ENCODE measurements at regions not wholly inside any gene's neighbourhood (a gene's known extent, or its start where the extent isn't known, plus 50 kb on each side); places are given as distances from the start of the nearest gene placed in this dataset.
"Not testable (repeated sequence)": the region's sequence is repeated elsewhere in the genome, so short reads cannot be mapped to it uniquely, and the experiment has no call there.

DNA sequence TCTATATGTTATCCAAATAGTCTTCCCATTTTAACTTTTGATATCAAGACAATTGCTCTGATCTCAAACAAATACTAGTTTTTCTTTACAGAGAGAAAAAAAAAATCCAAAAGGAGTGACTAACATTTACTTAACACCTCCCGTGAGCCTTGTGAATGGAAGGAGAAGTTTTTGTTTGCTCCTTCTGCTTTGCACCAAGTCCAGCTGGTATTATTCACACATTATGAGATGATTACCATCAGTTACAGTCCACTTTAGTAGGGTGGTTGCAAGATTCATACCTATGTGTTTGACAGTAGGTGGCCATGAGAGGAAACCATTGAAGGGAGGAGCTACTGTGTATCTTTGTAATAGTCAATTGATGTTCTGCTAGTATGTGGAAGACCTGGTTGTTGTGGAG is 443.4 kb upstream of the ZP4 start:
- no peak for DNase-seq

DNA sequence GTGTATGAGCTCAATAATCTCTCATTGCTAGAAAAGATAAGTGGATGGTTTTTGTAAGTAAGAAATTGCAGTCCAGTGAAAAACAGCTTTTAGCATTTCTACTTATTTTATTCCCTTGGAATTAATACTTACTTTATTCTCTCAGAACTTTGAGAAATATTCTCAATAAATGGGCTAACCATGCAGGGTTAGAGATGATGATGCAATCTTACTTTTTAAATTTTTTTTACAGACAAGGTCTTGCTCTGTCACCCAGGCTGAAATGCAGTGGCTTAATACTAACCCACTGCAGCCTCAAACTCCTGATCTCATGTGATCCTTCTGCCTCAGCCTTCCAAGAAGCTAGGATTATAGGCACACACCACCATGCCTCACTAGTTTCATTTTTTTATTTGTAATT is 440.8 kb upstream of the ZP4 start:
- DNase-seq, result no peak

DNA sequence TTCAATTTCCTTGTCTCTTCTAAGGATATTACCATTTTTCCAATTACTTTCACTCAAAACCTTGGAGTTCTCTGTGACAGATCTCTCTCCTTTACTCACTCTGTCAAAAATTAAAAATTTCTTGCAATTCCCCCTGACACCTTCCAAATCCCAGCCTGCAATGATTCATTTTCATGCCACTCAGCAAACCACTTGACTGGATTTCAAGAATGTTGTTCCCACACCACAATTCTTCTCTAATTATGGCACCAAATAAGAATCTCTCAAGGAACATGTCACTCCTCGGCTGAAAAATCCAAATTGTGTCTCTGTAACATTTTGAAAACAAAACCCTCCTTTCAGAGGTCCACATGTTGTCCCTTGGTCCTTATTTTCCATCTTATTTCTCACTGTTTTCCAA is 438.9 kb upstream of the ZP4 start:
- DNase-seq, result no peak

DNA sequence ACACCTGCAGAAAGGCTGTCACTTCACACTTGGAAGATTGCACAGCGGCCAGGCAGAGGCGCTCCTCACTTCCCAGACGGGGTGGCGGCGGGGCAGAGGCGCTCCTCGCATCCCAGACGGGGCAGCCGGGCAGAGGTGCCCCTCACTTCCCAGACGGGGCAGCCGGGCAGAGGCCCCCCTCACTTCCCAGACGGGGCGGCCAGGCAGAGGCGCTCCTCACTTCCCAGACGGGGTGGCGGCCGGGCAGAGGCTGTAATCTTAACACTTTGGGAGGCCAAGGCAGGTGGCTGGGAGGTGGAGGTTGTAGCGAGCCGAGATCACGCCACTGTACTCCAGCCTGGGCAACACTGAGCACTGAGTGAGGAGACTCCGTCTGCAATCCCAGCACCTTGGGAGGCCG is 436.3 kb upstream of the ZP4 start:
- DNase-seq, result not testable (repeated sequence)

DNA sequence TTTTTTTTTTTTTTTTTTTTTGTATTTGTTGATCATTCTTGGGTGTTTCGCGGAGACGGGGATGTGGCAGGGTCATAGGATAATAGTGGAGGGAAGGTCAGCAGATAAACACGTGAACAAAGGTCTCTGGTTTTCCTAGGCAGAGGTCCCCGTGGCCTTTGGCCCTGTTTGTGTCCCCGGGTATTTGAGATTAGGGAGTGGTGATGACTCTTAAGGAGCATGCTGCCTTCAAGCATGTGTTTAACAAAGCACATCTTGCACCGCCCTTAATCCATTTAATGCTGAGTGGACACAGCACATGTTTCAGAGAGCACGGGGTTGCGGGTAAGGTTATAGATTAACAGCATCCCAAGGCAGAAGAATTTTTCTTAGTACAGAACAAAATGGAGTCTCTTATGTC is 435.8 kb upstream of the ZP4 start:
- DNase-seq, result not testable (repeated sequence)

DNA sequence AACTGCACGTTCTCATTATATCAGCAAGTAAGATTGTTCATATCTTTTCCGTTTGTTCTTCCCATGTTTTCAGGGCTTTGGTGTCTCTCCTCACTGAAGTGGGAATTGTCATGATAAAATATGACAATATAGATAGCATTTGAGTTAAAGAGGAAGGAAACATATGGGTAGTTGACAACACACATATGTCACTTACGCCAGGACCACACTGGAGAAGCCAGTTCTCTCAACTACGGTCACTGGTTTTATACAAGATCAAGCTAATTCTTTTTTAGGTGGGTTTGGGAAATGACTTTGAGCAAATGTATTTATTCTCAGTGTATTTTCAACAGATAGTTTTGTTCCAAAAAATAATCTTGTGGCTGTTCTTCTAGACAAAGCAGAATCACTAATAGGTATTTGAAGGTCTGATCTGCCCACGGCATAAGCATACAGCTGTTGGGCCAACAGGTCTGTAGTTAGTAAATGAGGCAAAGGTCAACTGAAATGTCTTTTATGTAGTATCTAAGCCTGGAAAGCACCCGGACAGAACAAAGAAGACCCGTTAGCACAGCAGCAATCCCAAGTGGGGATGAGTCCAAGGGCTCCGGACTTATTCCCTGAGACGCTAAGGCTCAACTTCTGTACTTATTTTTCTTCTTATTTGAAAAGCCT is 433.6 kb upstream of the ZP4 start:
- DNase-seq, result no peak

DNA sequence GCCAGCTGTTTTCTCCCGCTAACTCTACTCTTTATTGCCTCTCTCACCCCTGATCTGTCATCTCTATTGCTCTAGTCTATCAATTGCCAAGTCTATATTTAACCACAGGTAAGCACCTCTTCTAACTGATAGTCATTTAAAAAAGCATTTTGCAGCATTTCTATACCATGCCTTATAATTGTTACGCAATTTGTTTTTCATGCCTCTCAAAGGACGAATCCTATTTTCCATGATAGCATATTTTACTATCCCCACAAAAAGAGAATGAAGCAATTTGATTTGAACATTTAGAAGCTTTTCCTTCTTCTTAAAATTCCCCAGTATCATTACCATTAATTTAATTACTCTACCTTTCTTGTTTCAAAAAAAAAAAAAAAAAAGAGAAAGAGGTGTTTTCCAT is 432.8 kb upstream of the ZP4 start:
- no peak for DNase-seq

DNA sequence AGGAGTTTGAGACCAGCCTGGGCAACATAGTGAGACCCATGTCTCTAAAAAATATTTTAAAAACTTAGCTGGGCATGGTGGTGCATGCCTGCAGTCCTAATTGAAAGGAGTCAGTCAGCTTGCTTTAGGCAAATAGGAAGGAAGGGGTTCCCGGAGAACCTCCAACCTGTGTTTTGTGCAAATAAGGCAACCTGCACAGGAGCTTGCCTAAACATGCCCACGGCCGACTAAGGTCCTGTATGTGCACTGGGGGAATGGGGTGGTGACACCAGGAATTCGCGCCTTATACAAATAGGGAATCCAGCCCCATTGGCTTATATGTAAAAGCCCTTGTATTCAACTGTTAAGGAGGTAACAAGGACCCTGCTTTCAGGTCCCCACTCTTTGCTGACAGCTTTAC is 429.2 kb upstream of the ZP4 start:
- DNase-seq, result no peak

DNA sequence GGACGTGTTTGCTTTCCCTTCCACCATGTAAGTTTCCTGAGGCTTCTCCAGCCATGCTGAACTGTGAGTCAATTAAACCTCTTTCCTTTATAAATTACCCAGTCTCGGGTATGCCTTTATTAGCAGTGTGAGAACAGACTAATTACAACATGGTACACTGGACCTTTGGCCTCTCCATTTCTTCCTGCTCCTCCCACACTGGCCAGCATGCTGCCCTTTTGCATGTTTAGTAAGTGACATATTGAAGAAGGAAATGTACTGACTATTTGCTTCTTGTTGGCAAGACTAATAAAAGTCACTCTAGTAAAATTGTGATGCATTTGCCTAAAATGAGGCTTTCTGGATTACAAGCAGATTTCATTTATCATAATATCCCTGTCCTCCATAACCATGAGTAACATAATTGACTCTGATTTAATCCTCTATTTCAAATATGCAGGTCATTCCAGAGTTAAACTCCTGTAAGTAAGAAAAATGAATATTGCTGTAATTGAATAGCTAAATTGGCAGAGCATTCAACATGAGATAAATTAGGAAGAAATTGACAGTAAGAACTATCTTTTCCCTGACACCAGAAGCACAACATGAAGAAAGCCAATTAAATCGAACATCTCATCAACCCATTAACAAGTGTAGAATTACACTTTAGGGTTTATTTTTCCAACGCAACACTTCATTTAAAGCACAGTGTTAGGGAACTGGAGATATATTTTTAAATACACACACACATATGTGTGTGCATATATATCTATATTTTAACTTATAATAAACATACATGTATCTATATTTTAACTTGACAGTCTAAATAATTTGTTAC is 427.8 kb upstream of the ZP4 start:
- DNase-seq, result no peak

DNA sequence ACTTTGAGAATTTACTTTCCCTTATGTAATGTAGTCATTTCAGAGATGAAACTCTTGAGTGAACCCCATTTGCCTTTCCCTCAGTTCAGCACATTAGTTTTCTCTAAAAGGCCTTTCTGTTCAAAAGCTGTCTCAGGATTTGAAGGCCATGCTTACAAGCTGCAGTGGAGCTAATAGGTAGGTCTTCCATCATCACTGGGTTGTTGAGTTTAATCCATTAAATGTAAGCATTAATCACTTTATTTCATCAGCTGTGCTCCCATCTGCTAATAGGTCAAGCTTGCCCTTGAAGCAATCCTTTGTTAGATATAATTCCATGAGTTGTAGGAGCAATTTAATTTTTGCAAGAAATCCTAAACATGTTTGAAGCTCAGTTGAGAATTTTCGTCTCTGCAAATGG is 422.2 kb upstream of the ZP4 start:
- no peak for DNase-seq

DNA sequence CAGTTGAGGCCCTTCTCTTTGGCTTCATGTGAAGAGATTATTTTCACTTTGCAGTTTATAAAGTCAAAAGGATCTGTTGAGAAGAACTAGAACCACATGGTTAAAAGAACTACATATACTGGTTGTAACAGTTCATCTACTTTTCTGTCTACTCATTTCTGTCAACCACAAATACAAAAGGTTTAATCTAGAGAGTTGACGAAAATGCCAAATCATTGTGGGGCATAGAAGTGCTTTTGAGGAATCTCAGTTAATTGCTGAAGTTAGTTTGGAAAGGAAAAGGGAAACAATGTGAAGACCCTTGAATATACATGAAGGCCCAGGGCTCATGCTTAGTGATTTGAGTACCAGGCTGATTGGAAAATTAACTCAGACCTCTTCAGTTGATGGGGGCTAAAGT is 415.7 kb upstream of the ZP4 start:
- no peak for DNase-seq

DNA sequence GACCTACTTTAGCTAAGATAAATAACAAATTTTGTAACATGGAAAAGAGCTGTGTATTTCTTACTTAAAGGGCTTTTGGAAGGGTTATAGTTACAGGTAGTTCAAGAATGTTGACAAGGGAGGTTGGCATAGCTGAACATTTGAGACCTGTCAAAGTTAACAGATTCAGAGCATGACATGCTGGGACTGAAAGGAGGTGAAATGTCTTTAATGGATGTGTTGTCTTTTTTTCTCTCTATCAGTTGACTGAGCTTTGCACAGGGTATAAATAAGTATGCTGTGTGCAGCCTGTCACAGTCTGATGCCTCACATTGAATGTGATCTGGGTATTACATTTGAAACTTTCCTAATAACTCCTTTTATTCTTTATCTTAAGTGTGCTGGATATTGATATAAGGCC is 411.9 kb upstream of the ZP4 start:
- no peak for DNase-seq

DNA sequence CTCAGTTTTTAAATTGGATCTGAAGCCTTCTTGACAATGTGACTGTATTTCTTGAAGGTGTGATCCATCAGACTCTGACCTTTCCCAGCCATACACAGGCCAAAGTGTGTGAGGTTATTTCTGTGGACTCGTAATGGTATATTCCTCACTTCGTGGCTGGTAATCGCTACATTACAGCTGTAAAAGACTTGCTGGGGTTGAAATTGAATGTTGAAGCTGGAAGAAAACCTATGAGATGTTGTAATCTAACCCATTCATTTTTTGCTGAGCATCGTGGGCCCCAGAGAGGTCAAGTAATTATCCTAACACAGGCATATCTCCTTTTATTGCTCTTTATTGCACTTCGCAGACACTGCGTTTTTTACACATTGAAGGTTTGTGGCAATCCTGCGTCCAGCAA is 405.6 kb upstream of the ZP4 start:
- DNase-seq, result no peak

DNA sequence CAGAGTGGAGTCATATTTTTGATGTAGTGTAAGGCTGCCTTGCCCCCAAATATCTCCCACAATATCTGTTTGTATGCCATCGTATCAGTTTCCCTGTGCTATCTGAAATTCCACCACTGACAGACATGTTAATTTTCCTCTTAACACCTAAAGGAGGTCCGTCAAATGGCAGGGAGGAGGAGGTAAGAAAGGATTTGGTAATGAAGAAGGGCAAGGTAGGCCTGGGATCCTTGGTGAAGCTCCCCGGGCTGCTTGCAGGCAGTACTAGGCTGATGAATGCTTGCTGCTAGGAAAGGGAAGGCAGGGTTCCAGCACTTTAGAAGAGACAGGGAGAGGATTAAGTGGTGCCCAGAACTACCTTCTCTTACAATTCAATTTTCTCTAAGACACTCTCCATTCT is 402.4 kb upstream of the ZP4 start:
- DNase-seq, result no peak

DNA sequence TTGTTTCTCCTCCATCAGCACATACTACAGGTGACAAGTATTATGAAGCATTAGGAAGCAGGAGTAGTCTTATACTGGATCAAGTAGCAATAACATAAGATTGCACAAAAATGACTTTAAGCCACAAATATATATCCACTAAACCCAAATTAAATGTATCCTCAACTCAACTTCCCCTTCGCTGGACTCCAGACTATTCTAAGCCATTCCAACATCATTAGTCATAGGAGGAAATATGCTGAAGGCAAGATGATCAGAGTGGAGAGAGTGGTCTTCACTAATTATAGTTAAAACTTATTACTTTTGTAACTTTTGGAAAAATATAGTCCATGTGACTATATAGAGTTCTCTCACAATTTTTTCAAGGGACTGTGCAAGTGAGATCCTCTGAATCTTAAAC is 390.7 kb upstream of the ZP4 start:
- DNase-seq, result no peak

DNA sequence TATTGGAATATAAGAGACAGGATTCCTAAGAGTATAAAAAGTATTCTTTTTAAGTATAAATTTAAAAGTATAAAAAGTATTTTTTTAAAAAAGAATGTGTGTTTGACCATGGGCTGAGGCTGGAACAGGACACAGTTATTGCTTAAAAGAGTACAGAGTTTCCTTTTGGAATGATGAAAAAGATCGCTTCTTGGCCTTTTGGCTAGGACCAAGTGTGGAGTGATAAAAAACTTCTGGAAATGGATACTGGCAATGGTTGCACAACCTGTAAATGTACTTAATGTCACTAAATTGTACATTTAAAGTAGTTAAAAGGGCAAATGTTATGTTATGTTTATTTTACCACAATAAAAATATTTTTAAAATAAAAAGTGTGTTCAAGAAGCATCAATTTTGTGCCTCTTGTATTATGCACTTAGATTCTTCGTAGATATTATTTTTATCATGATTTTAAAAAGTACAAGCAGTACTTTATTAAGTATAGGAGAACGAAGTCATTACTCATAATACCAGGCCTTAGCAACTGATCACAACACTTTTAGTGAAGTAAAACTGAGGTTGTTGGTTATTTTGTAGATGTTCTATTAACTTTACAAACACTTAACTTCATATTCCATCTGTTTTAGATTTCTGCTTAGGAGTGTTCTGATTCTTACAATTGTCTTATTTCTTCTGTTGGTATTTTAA is 389.1 kb upstream of the ZP4 start:
- DNase-seq, result no peak

DNA sequence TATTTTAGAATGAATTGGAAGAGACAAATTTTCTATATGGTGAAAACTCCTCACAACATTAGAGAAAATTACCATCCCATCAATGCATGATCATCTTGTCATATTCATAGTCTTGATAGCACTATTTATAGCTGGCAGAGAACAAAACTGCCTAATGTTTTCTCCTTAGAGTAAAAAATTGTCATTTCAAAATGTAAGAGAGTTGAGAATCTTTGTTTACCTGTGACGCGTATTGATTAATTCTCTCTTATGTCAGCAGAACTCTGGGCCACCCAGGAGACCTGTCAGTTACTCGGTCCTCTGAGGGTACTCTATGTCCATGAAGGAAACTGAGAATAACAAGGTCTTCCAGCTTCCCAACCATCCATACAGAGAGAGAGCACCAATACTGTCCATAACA is 381.4 kb upstream of the ZP4 start:
- no peak for DNase-seq

DNA sequence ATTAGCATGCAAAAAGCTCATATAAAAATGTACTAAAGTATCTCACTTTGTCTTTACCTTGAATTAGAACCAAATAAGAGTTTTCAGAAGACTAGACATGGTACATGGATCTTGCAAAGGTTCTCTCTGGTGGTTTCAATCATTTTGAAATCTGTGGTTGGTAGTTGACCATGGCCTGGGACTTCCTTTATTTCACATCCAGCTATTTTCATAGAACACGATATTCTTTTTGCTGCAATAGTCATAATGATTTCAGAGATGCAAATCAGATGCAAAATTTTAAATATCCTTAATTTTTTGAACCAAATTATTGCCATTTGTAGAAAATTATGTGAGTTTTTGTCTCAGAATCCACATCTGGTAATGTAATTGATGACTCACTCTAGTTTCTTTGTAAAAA is 375.1 kb upstream of the ZP4 start:
- no peak for DNase-seq

DNA sequence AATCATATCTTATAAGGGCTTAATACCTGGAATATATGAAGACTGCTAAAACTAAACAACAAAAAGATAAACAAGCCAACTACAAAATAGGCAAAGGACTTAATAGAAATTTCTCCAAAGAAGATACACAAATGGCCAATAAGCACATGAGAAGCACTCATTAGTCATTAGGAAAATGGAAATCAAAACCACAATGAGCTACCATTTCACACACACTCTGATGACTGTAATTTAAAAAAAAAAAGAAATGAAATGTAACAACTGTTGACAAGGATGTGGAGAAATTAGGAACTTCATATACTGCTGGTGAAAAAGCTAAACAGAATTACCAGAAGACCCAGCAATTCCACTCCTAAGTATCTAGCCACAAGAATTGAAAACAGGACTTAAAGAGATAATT is 374.2 kb upstream of the ZP4 start:
- DNase-seq, result no peak

DNA sequence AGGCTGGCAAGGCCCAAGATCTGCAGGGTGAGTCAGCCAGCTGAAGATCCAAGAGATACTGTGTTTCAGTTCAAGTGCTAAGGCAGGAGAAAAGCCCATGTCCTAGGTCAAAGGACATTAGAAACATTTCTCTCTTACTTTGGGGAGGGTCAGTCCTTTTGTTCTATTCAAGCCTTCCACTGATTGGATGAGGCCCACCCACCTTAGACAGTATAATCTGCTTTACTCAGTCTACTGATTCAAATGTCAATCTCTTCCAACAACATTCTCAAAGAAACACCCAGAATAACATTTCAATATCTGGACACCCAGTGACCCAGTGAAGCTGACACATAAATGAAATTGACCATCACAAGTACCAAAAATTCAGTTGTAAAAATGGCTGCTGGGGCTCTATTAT is 367.8 kb upstream of the ZP4 start:
- DNase-seq, result no peak

DNA sequence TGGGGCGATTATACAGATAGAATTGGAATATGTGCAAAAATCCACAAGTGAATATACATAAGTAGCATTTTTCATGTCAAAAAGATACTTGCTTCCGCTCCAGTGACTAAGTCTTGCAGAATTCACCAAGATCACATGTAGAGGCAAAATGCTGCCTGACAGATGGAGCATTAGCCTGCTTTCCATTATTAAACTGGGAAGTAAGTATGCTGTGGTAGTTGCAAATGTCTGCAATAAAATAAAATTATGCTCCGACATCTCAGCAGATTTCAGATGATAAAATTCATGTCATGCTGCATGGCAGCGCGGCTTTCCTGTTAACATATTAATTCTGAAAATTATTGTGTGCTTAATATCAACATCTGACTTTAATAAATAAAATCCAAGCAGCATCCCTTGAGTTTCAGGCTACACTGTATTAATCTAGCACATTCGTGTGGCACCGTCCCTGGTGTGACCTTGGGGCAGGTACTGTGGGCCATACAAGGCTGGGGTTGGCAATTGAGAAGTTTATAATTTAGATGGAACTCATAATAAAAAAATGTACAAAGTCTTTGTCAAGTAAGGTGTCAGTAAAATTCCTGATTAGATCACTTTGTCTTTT is 366.4 kb upstream of the ZP4 start:
- no peak for DNase-seq

DNA sequence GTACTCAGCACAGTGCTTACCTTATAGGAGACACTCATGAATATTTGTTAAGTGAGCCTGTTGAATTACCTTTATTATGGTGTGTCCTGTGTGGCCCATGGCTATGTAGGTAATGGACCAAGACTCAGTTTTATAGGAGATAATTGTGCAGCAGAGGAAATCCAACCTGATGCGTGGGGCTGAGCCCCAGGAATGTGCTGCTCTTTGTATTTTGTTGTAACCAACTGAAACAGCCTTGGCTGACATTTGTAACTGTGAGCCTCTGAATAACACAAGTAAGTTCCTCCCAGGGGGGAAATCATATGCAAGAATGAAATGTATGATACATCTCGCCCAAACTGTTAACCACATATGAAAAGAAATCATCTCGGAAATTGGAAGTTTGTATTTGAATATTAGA is 364.2 kb upstream of the ZP4 start:
- no peak for DNase-seq

DNA sequence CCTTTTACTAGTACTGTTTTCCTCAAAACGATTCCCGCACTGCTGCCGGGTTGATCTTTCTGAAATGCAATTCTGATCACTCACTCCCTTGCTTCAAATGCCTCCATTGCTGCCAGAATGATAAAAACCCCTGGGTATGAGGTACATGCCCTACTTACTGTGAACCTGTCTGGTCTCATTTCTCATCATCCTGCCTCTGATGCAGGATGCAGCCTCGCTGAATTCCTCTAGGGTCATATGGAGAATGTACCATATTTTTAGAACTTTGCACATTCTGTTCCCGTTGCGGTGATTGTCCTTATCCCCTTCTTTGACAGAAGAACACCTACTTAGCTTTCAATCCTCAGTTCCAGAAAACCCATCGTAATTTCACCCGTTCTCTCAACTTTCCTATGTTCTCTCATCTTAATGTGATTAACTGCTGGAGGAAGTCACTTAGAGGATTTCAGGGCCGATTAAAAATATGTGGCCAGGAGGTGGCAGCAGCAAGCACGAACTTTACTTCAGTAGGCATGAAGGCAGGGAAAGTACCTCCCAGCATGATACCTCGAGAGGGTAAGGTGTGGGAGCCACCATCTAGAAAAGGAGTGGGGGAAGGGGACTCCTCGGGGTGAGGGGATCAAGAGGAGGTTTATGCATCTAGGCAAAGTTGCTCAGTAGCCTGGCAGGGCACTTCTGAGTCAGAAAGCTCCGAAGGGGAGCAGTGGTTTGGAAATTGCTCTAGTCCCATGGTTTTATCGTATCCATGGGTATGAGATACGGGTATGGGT is 361.5 kb upstream of the ZP4 start:
- peak; percentile 8 for DNase-seq
